HepG2 (cell line): ENCODE measurements at regions not wholly inside any gene's neighbourhood (a gene's known extent, or its start where the extent isn't known, plus 50 kb on each side); places are given as distances from the start of the nearest gene placed in this dataset.

Experiments
- BORCS8-MEF2B ChIP-seq: sonication (generic); formaldehyde crosslinking; IDR thresholded peaks from 2 replicates; pipeline ENCODE4 v1.8.0; 2022; ENCODE audit warnings: mild to moderate bottlenecking, missing genetic modification reagents
- CCDC6 ChIP-seq: sonication (generic); formaldehyde crosslinking; IDR thresholded peaks from 2 replicates; pipeline ENCODE4 v1.8.1; 2022; ENCODE audit warnings: mild to moderate bottlenecking, missing genetic modification reagents, moderate library complexity
- GABPA ChIP-seq, 2 experiments: IDR thresholded peaks; 2 replicates each; pipeline ENCODE4 v1.6.1; 2011 to 2016; ENCODE audit warnings: low read depth in 2 of 2, low read length in 1 of 2, missing biosample characterization in 1 of 2, missing genetic modification characterization in 1 of 2
- GABPB1 ChIP-seq: IDR thresholded peaks from 2 replicates; pipeline ENCODE4 v1.6.1; 2016; ENCODE audit warnings: mild to moderate bottlenecking, missing genetic modification reagents, moderate library complexity, missing compliant biosample characterization
- HMGA1 ChIP-seq: sonication (generic); formaldehyde crosslinking; conservative IDR thresholded peaks from 2 replicates; pipeline ENCODE4 v1.4.0; 2020; ENCODE audit warnings: missing genetic modification reagents
- MXI1 ChIP-seq: IDR thresholded peaks from 3 replicates; pipeline ENCODE4 v1.6.1; 2012; ENCODE audit warnings: low read depth, low read length, inconsistent platforms, borderline replicate concordance
- TBX2 ChIP-seq: sonication (generic); formaldehyde crosslinking; IDR thresholded peaks from 2 replicates; pipeline ENCODE4 v1.5.0; 2020; ENCODE audit warnings: missing genetic modification reagents, mild to moderate bottlenecking, borderline replicate concordance
- TSC22D2 ChIP-seq: sonication (generic); formaldehyde crosslinking; IDR thresholded peaks from 2 replicates; pipeline ENCODE4 v1.5.1; 2020; ENCODE audit warnings: missing genetic modification reagents, mild to moderate bottlenecking, borderline replicate concordance
- ZBTB38 ChIP-seq: sonication (generic); formaldehyde crosslinking; IDR thresholded peaks from 2 replicates; pipeline ENCODE4 v1.5.1; 2020; ENCODE audit warnings: mild to moderate bottlenecking, missing genetic modification reagents
- ZNF367 ChIP-seq: sonication (generic); formaldehyde crosslinking; IDR thresholded peaks from 2 replicates; pipeline ENCODE4 v1.4.0; 2020; ENCODE audit warnings: missing genetic modification reagents, borderline replicate concordance
- ZNF577 ChIP-seq: sonication (generic); formaldehyde crosslinking; IDR thresholded peaks from 2 replicates; pipeline ENCODE4 v1.4.0; 2020; ENCODE audit warnings: mild to moderate bottlenecking, low read depth, missing genetic modification reagents, borderline replicate concordance
- ZNF777 ChIP-seq: sonication (generic); formaldehyde crosslinking; IDR thresholded peaks from 2 replicates; pipeline ENCODE4 v1.4.0; 2020; ENCODE audit warnings: missing genetic modification reagents
- TF ChIP-seq, protein P1 (sequence below): sonication (generic); formaldehyde crosslinking; IDR thresholded peaks from 2 replicates; pipeline ENCODE4 v1.4.0; 2020; ENCODE audit warnings: mild to moderate bottlenecking, missing genetic modification reagents, borderline replicate concordance
- TF ChIP-seq, protein P2 (sequence below): sonication (generic); formaldehyde crosslinking; IDR thresholded peaks from 2 replicates; pipeline ENCODE4 v1.4.0; 2020; ENCODE audit warnings: missing genetic modification reagents
- TF ChIP-seq, protein P3 (sequence below): sonication (generic); formaldehyde crosslinking; IDR thresholded peaks from 2 replicates; pipeline ENCODE4 v1.5.1; 2020; ENCODE audit warnings: mild to moderate bottlenecking, missing genetic modification reagents, moderate library complexity

DNA sequence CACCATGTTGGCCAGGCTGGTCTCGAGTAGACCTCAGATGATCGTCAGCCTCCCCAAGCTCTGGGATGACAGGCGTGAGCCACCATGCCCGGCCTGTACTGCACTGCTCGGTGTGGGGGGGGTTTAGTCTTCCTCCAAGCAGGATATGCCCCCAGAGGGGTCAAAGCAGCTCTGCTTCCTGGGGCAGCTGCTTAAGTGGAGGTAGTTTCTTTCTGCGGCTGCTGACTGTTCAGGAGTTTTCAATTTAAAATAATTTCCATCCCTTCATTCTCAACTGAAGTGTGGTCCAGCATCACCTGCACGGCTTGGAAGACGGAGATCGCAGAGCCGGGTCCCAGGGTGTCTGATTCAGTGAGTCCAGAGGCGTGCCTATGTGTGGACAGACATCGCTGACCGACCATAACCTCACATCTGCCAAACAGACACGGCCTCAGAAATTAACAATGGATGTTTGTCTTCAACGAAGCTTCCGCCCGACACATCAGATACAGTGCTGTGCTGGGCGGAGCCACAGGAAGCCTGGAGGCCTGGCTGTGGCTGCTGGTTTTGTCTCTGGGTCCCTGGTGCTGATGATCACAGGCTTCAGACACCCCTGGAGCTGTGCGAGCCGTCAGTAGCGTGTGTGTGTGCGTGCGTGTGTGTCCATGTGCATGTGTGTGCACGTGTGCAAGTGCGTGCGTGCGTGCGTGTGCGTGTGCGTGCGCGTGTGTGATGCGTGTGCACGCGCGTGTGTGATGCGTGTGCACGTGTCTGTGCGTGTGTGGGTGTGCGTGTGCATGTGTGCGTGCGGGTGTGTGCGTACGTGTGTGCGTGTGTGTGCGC lies 226.5 kb upstream of the PITRM1 start (continued):
- TF ChIP-seq ZNF367 (CRISPR knock-in tag) (no peak), CCDC6 (CRISPR knock-in tag) (no peak), HMGA1 (CRISPR knock-in tag) (no peak), ZBTB38 (peak; percentile 80), ZNF577 (no peak), TBX2 (CRISPR knock-in tag) (peak; percentile 48; the same call in 1 of the 2 replicates), MXI1 (no peak), GABPA (IDR thresholded peaks at IDR 0.05; ENCODE audit: low read depth, low read length) (no peak), GABPA (CRISPR knock-in tag; IDR thresholded peaks at IDR 0.05; ENCODE audit: low read depth) (peak; percentile 77), BORCS8-MEF2B (no peak), GABPB1 (CRISPR knock-in tag) (peak; percentile 68), ZNF777 (CRISPR knock-in tag) (no peak), TSC22D2 (CRISPR knock-in tag) (no peak)
- TF ChIP-seq, protein P1, sequence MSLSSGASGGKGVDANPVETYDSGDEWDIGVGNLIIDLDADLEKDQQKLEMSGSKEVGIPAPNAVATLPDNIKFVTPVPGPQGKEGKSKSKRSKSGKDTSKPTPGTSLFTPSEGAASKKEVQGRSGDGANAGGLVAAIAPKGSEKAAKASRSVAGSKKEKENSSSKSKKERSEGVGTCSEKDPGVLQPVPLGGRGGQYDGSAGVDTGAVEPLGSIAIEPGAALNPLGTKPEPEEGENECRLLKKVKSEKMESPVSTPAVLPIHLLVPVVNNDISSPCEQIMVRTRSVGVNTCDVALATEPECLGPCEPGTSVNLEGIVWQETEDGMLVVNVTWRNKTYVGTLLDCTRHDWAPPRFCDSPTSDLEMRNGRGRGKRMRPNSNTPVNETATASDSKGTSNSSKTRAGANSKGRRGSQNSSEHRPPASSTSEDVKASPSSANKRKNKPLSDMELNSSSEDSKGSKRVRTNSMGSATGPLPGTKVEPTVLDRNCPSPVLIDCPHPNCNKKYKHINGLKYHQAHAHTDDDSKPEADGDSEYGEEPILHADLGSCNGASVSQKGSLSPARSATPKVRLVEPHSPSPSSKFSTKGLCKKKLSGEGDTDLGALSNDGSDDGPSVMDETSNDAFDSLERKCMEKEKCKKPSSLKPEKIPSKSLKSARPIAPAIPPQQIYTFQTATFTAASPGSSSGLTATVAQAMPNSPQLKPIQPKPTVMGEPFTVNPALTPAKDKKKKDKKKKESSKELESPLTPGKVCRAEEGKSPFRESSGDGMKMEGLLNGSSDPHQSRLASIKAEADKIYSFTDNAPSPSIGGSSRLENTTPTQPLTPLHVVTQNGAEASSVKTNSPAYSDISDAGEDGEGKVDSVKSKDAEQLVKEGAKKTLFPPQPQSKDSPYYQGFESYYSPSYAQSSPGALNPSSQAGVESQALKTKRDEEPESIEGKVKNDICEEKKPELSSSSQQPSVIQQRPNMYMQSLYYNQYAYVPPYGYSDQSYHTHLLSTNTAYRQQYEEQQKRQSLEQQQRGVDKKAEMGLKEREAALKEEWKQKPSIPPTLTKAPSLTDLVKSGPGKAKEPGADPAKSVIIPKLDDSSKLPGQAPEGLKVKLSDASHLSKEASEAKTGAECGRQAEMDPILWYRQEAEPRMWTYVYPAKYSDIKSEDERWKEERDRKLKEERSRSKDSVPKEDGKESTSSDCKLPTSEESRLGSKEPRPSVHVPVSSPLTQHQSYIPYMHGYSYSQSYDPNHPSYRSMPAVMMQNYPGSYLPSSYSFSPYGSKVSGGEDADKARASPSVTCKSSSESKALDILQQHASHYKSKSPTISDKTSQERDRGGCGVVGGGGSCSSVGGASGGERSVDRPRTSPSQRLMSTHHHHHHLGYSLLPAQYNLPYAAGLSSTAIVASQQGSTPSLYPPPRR (CRISPR knock-in tag): 0 out of 2 replicates have a peak, but pooled peaks have one; percentile 20
- TF ChIP-seq, protein P2, sequence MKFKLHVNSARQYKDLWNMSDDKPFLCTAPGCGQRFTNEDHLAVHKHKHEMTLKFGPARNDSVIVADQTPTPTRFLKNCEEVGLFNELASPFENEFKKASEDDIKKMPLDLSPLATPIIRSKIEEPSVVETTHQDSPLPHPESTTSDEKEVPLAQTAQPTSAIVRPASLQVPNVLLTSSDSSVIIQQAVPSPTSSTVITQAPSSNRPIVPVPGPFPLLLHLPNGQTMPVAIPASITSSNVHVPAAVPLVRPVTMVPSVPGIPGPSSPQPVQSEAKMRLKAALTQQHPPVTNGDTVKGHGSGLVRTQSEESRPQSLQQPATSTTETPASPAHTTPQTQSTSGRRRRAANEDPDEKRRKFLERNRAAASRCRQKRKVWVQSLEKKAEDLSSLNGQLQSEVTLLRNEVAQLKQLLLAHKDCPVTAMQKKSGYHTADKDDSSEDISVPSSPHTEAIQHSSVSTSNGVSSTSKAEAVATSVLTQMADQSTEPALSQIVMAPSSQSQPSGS (CRISPR knock-in tag): no peak
- TF ChIP-seq, protein P3, sequence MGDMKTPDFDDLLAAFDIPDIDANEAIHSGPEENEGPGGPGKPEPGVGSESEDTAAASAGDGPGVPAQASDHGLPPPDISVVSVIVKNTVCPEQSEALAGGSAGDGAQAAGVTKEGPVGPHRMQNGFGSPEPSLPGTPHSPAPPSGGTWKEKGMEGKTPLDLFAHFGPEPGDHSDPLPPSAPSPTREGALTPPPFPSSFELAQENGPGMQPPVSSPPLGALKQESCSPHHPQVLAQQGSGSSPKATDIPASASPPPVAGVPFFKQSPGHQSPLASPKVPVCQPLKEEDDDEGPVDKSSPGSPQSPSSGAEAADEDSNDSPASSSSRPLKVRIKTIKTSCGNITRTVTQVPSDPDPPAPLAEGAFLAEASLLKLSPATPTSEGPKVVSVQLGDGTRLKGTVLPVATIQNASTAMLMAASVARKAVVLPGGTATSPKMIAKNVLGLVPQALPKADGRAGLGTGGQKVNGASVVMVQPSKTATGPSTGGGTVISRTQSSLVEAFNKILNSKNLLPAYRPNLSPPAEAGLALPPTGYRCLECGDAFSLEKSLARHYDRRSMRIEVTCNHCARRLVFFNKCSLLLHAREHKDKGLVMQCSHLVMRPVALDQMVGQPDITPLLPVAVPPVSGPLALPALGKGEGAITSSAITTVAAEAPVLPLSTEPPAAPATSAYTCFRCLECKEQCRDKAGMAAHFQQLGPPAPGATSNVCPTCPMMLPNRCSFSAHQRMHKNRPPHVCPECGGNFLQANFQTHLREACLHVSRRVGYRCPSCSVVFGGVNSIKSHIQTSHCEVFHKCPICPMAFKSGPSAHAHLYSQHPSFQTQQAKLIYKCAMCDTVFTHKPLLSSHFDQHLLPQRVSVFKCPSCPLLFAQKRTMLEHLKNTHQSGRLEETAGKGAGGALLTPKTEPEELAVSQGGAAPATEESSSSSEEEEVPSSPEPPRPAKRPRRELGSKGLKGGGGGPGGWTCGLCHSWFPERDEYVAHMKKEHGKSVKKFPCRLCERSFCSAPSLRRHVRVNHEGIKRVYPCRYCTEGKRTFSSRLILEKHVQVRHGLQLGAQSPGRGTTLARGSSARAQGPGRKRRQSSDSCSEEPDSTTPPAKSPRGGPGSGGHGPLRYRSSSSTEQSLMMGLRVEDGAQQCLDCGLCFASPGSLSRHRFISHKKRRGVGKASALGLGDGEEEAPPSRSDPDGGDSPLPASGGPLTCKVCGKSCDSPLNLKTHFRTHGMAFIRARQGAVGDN (CRISPR knock-in tag): peak; percentile 50; the same call in 1 of the 2 replicates
